ENCODE measurements at regions not wholly inside any gene's neighbourhood (a gene's known extent, or its start where the extent isn't known, plus 50 kb on each side); places are given as distances from the start of the nearest gene placed in this dataset.

GRCh38 chr1:166327886-166328285 lies 161.1 kb upstream of the FAM78B start:
- no peaks in the 10 kb centered on the region for H3K27me3 ChIP-seq (ENCODE audit: control insufficient read depth in 2 of 2, insufficient read depth in 2 of 2, low read length in 2 of 2)
- H3K4me3 ChIP-seq (replicated peaks in 1 of 3; ENCODE audit: insufficient read depth in 1 of 3, low read depth in 1 of 3, low read length in 3 of 3): no peak overlapping the region
- H3K4me2 ChIP-seq (ENCODE audit: insufficient read depth, low read length): no peak overlapping the region
- H3K9me1 ChIP-seq (replicated peaks; ENCODE audit: control insufficient read depth, extremely low read depth, insufficient read depth, low read length): no peaks in the 10 kb centered on the region
- H4K20me1 ChIP-seq (replicated peaks; ENCODE audit: control insufficient read depth, extremely low read depth, insufficient read depth, low read length): no peaks in the 10 kb centered on the region
- H3K36me3 ChIP-seq (ENCODE audit: control insufficient read depth in 2 of 2, extremely low read depth in 1 of 2, insufficient read depth in 2 of 2, low read length in 2 of 2): no peaks in the 10 kb centered on the region
- no TSS peak for BruUV-seq (replicated peaks)
- no peak for DNase-seq (ENCODE audit: low read depth, low spot score)
- dilution Hi-C loops (cut with MboI; ENCODE audit: extremely low pct_ligation_motif_present, low sequenced_read_pairs) (no loop called here), intact Hi-C loops (cut with micrococcal nuclease) (no loop called here)
- no peaks in the 10 kb centered on the region for H3K79me2 ChIP-seq (ENCODE audit: control insufficient read depth, insufficient read depth, low read length)
- peaks cover 1% of the 10 kb centered on the region for H3K9me3 ChIP-seq (replicated peaks; ENCODE audit: control insufficient read depth, insufficient read depth, low read length)
- TF ChIP-seq MYC (IDR thresholded peaks at IDR 0.05; ENCODE audit: low read depth, low read length): no peak
- no peak for TF ChIP-seq JUN (IDR thresholded peaks at IDR 0.05; ENCODE audit: borderline replicate concordance, insufficient read depth, insufficient read length, low read depth)
- TF ChIP-seq EZH2 (IDR thresholded peaks at IDR 0.05; ENCODE audit: borderline replicate concordance, low read depth, low read length, severe bottlenecking): no peak
- TF ChIP-seq FOS (IDR thresholded peaks at IDR 0.05; ENCODE audit: borderline replicate concordance, insufficient read depth, low read length): no peak
- no peak for TF ChIP-seq POLR2A (IDR thresholded peaks at IDR 0.05; ENCODE audit: low read depth, low read length)
- no peak for TF ChIP-seq POLR2AphosphoS5 (IDR thresholded peaks at IDR 0.05; ENCODE audit: insufficient read depth, low read depth, low read length)
- TF ChIP-seq MAX (IDR thresholded peaks at IDR 0.05; ENCODE audit: insufficient read depth, insufficient read length): no peak
- no peak for TF ChIP-seq CTCF (IDR thresholded peaks at IDR 0.05; ENCODE audit: extremely low read depth in 1 of 2, insufficient read depth in 1 of 2, low read depth in 1 of 2, low read length in 2 of 2)
- no peak for TF ChIP-seq GATA2 (IDR thresholded peaks at IDR 0.05; ENCODE audit: insufficient read depth, insufficient read length, low read depth, low read length)
- CTCF ChIA-PET: no interaction called here
- no peaks in the 10 kb centered on the region for H3K4me1 ChIP-seq (ENCODE audit: control insufficient read depth, extremely low read depth, insufficient read depth, low read length)
- FAIRE-seq: no peak
- no peak overlapping the region for H2AFZ ChIP-seq (ENCODE audit: low read depth, low read length)
- no peak overlapping the region for H3K27ac ChIP-seq (ENCODE audit: insufficient read depth, low read depth, low read length)
- H3K9ac ChIP-seq (replicated peaks; ENCODE audit: extremely low read depth, insufficient read depth, low read length): no peak overlapping the region
- POLR2A ChIA-PET: no interaction called here

Measured in endothelial cell of umbilical vein (primary cell).